Hematopoietic multipotent progenitor cell treated with erythropoietin and hydrocortisone succinate and interleukin-3 and kit ligand, for 17 days (in vitro differentiated cells): ENCODE measurements at regions not wholly inside any gene's neighbourhood (a gene's known extent, or its start where the extent isn't known, plus 50 kb on each side); places are given as distances from the start of the nearest gene placed in this dataset.

Experiments
- DNase-seq: peaks from one replicate; pipeline ENCODE4 v3.0.0-alpha.2; 2015; ENCODE audit warnings: low spot score

DNA sequence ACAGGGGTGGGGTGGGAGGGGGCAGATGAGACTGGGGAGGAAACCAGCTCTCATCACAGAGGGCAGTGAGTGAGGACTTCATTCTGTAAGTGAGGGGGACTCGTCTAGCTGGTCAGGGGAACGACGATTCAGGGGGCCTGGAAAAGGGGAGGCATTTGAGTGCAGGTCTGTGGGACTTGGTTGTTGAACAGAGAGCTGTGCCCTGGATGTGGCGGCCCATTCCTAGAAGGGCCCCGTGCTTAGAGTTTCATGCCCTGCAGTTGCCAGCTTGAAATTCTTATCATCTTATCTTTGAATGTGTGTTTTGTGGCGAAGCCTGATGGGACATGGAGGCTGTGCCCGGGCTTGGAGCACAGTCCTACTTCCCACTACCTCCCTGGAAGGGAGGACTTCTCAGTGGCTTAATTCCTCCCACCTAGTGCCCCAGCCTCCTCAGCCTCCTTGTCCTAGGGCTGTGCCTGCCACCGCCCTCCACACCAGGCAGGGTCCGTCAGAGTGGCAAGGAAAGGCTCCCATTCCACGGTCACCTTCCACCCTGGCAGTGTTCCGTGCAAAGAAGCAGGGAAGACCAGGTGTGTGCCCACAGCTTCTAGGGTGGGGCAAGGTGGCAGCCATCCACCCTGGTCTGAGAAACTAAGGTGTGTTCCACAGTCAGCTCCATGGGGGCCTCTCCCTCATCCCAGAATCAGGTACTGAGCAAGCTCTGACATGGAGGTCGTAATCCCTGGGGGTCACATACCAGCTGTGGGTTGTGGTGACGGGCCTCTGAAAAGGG lies 59.7 kb upstream of the LMO1 start:
- DNase-seq, result no peak

DNA sequence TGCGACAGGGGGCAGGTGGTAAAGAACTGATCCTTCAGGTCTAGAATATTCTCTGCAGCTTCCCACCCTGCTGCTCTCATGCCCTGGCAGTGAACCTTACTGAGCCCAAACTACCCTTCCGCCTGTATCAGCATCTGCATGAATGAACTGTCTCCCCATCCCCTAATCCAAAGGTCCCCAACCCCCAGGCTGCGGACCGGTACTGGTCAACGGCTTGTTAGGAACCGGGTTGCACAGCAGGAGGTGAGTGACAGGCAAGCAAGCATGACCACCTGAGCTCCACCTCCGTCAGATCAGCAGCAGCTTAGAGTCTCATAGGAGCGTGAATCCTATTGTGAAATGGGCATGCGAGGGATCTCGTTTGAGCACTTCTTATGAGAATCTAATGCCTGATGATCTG lies 58.2 kb upstream of the LMO1 start:
- DNase-seq, result no peak

GRCh38 chr11:8320076-8320475 lies 56.4 kb upstream of the LMO1 start:
- no peak for DNase-seq

DNA sequence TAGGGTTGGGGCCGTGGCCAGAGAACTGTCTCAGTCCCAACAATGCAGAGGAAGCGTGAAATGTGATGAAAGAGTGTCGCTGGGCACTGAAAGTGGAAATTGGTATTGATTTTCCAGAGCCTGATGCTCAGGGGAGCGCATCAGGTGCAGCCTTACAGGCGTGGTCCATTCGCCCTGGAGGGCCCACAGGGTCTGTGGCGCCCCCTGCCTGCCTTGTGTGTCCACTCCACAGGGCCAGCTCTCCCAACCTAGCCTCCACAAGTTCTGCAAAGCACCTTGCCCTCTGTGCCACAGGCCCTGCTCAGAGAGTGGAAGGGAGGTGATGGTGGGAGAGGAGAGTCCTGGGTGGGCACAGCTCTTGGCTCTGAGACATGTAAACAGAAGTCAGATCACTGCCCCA lies 54.9 kb upstream of the LMO1 start:
- no peak for DNase-seq

- no peak for DNase-seq
Measured at GRCh38 chr11:8317159-8317558, 53.5 kb upstream of the LMO1 start.

DNA sequence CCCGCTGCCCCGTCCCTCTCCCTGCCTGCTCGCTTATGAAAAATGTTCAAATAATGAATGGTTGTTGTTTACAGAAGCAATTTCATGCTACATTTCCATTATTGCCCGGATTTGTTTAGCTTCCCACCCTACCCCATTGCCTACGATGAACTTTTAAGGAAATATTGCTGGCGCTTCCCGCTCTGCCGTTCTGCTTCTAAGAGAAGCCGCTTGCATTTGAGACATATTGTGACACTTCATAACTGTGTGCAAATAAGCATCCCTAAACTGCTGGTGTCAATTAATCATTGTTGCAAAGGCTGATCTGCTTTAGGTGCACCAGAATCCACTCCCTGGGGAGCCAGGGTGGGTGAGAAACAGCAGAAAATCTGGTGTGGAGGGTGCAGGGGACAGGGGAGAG lies 52.3 kb upstream of the LMO1 start:
- no peak for DNase-seq

- DNase-seq, result no peak
Measured at GRCh38 chr11:8315463-8315862, 51.8 kb upstream of the LMO1 start.

DNA sequence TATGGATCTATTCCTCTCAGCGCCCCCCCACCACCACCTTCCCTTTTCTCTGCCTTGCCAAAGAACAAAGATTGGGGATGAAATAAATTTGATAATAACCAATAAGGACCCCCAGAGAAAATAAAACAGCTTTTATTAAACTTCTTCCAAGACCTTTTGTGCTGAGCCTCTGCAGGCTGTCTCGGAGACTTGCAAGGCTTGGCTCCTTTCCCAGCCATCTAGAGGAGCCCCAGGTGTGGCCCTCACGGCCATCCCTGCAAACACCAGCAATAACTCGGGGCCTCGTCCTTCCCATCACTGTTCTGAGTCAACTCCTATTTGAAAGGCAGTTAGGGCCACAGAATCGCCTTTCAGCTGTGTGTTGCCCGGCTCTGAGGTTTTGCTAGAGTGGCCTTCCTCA lies 51.2 kb upstream of the LMO1 start:
- no peak for DNase-seq

DNA sequence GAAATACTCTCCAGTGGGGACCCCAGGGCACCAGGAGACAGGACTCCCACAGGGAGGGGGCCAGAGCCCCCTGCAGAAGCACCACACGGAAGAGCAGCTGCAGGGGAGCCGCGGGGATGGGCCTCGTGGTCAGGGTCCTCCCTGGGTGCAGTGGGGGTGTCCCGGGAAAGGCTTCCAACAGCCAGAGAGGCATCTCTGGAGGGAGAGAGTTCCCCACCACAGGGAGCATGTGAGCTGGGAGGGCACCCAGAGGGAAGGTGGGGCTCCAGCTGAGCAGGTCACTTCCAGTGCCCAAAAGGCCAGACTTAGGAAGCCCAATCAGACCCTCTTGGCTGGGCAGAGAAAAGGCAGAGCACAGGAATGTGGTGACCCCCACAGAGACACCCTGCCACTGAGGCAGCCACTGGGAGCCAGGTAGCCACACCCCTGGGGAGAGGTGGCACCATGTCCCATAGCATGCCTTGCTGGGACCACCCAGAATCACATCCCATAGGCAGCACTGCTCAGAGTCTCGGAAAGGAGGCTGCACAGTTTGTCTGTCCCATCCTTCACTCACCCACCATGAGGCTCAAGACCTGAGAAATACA lies 49.9 kb upstream of the LMO1 start:
- no peak for DNase-seq
